OCI-LY1 (cell line): ENCODE measurements at regions not wholly inside any gene's neighbourhood (a gene's known extent, or its start where the extent isn't known, plus 50 kb on each side); places are given as distances from the start of the nearest gene placed in this dataset.

ENCODE experiments used
- H2AFZ ChIP-seq: fragments of 200-600 bp; sonication (generic), shearing (Covaris generic); 2 replicates; pipeline ENCODE4 v1.6.0; 2014; ENCODE audit warnings: antibody characterized with exemption, mild to moderate bottlenecking, low read length
- H3F3A ChIP-seq: fragments of 200-600 bp; sonication (generic), shearing (Covaris generic); 2 replicates; pipeline ENCODE4 v1.6.0; 2014; ENCODE audit warnings: mild to moderate bottlenecking, antibody characterized with exemption, low read length, moderate library complexity; ENCODE audit not compliant: insufficient read depth
- H3K27ac ChIP-seq: fragments of 200-600 bp; sonication (generic); 2 replicates; pipeline ENCODE4 v1.5.1; 2014; ENCODE audit warnings: low read length, mixed run types, mild to moderate bottlenecking, low read depth; ENCODE audit not compliant: poor library complexity, severe bottlenecking
- H3K27me3 ChIP-seq: fragments of 200-600 bp; sonication (generic); 2 replicates; pipeline ENCODE4 v1.6.0; 2014; ENCODE audit warnings: antibody characterized with exemption, mild to moderate bottlenecking, low read length, moderate library complexity; ENCODE audit not compliant: insufficient read depth
- H3K36me3 ChIP-seq: fragments of 200-600 bp; sonication (generic); 2 replicates; pipeline ENCODE4 v1.6.1; 2014; ENCODE audit warnings: mild to moderate bottlenecking, antibody characterized with exemption, low read length, moderate library complexity, mixed read lengths; ENCODE audit not compliant: insufficient read depth
- H3K4me1 ChIP-seq: fragments of 200-600 bp; sonication (generic); 2 replicates; pipeline ENCODE4 v1.5.1; 2014; ENCODE audit warnings: mild to moderate bottlenecking, low read length, moderate library complexity; ENCODE audit not compliant: insufficient read depth, severe bottlenecking
- H3K4me2 ChIP-seq: fragments of 200-600 bp; sonication (generic), shearing (Covaris generic); 2 replicates; pipeline ENCODE4 v1.6.1; 2014; ENCODE audit warnings: low read length
- H3K4me3 ChIP-seq: fragments of 200-600 bp; sonication (generic); 2 replicates; pipeline ENCODE4 v1.5.1; 2014; ENCODE audit warnings: low read length, low read depth, mild to moderate bottlenecking, mixed read lengths; ENCODE audit not compliant: poor library complexity, severe bottlenecking
- H3K79me2 ChIP-seq: fragments of 200-600 bp; shearing (Covaris generic); 2 replicates; pipeline ENCODE4 v1.6.1; 2016; ENCODE audit warnings: mixed run types, low read length, mixed read lengths; ENCODE audit not compliant: insufficient read depth
- H3K9ac ChIP-seq: fragments of 200-600 bp; sonication (generic), shearing (Covaris generic); 2 replicates; pipeline ENCODE4 v1.6.1; 2014; ENCODE audit warnings: mild to moderate bottlenecking, low read length, mixed read lengths
- H3K9me2 ChIP-seq: fragments of 200-600 bp; sonication (generic), shearing (Covaris generic); 2 replicates; pipeline ENCODE4 v1.6.1; 2014; ENCODE audit warnings: low read depth, mild to moderate bottlenecking, low read length, mixed read lengths
- H3K9me3 ChIP-seq: fragments of 200-600 bp; shearing (Covaris generic); 2 replicates; pipeline ENCODE4 v1.6.1; 2014; ENCODE audit warnings: low read length, mixed read lengths
- H4K20me1 ChIP-seq: fragments of 200-600 bp; sonication (generic), shearing (Covaris generic); 2 replicates; pipeline ENCODE4 v1.6.0; 2016; ENCODE audit warnings: mild to moderate bottlenecking, low read length; ENCODE audit not compliant: insufficient read depth
- CTCF ChIP-seq: fragments of 200-600 bp; sonication (generic), shearing (Covaris generic); IDR thresholded peaks from 2 replicates; pipeline ENCODE4 v1.5.1; 2017; ENCODE audit warnings: mild to moderate bottlenecking, antibody characterized with exemption, low read length, moderate library complexity, mixed read lengths
- EZH2 ChIP-seq: fragments of 200-600 bp; sonication (generic), shearing (Covaris generic); IDR thresholded peaks from 2 replicates; pipeline ENCODE4 v1.8.0; 2017; ENCODE audit warnings: borderline replicate concordance, mixed run types, mild to moderate bottlenecking, antibody characterized with exemption, low read length, moderate library complexity, mixed read lengths

GRCh38 chr1:57603696-57604095 lies 179.8 kb upstream of the DAB1 start:
- Histone ChIP-seq H3K36me3 (no peaks in the 10 kb centered on the region), H3K27ac (no peak overlapping the region), H3F3A (no peaks in the 10 kb centered on the region), H3K9ac (no peak overlapping the region), H3K4me2 (no peak overlapping the region), H4K20me1 (no peaks in the 10 kb centered on the region), H3K27me3 (no peaks in the 10 kb centered on the region), H3K9me2 (no peaks in the 10 kb centered on the region), H3K4me1 (no peaks in the 10 kb centered on the region), H3K9me3 (no peaks in the 10 kb centered on the region), H2AFZ (no peak overlapping the region), H3K79me2 (no peaks in the 10 kb centered on the region), H3K4me3 (no peak overlapping the region)
- TF ChIP-seq CTCF (no peak), EZH2 (no peak)

- Histone ChIP-seq H3K9me2 (no peaks in the 10 kb centered on the region), H4K20me1 (no peaks in the 10 kb centered on the region), H3K27ac (no peak overlapping the region), H3F3A (no peaks in the 10 kb centered on the region), H3K4me2 (no peak overlapping the region), H2AFZ (no peak overlapping the region), H3K4me3 (no peak overlapping the region), H3K9me3 (no peaks in the 10 kb centered on the region), H3K9ac (no peak overlapping the region), H3K36me3 (no peaks in the 10 kb centered on the region), H3K27me3 (no peaks in the 10 kb centered on the region), H3K79me2 (no peaks in the 10 kb centered on the region), H3K4me1 (no peaks in the 10 kb centered on the region)
- TF ChIP-seq EZH2: no peak
- TF ChIP-seq CTCF: no peak
These were observed 176.6 kb upstream of the DAB1 start for GRCh38 chr1:57600424-57600823.

- Histone ChIP-seq H3K9me3 (no peaks in the 10 kb centered on the region), H3K4me2 (no peak overlapping the region), H3K36me3 (no peaks in the 10 kb centered on the region), H3F3A (no peaks in the 10 kb centered on the region), H3K27me3 (no peaks in the 10 kb centered on the region), H3K9me2 (no peaks in the 10 kb centered on the region), H3K4me3 (no peak overlapping the region), H2AFZ (no peak overlapping the region), H4K20me1 (no peaks in the 10 kb centered on the region), H3K4me1 (no peaks in the 10 kb centered on the region), H3K27ac (no peak overlapping the region), H3K79me2 (no peaks in the 10 kb centered on the region), H3K9ac (no peak overlapping the region)
- TF ChIP-seq CTCF (no peak), EZH2 (no peak)
These were observed 175.6 kb upstream of the DAB1 start for GRCh38 chr1:57599236-57599994.
